Loucy (cell line): ENCODE measurements at regions not wholly inside any gene's neighbourhood (a gene's known extent, or its start where the extent isn't known, plus 50 kb on each side); places are given as distances from the start of the nearest gene placed in this dataset.

ENCODE experiments used
- H2AFZ ChIP-seq: fragments of 200-600 bp; sonication (generic); 2 replicates; pipeline ENCODE4 v1.6.0; 2016; ENCODE audit warnings: antibody characterized with exemption, mild to moderate bottlenecking, low read length, moderate library complexity
- H3F3A ChIP-seq: fragments of 200-600 bp; 2 replicates; pipeline ENCODE4 v1.6.0; 2016; ENCODE audit warnings: antibody characterized with exemption, low read depth, mild to moderate bottlenecking
- H3K27me3 ChIP-seq: fragments of 200-600 bp; sonication (generic); 2 replicates; pipeline ENCODE4 v1.6.1; 2014; ENCODE audit warnings: low read length, mild to moderate bottlenecking; ENCODE audit not compliant: insufficient read depth, poor library complexity, severe bottlenecking
- H3K36me3 ChIP-seq: fragments of 200-600 bp; sonication (generic); 2 replicates; pipeline ENCODE4 v1.6.1; 2016; ENCODE audit warnings: low read length; ENCODE audit not compliant: insufficient read depth
- H3K4me1 ChIP-seq: fragments of 200-600 bp; sonication (generic); 2 replicates; pipeline ENCODE4 v1.5.1; 2014; ENCODE audit warnings: low read length, mild to moderate bottlenecking; ENCODE audit not compliant: insufficient read depth, poor library complexity, severe bottlenecking
- H3K4me2 ChIP-seq: fragments of 200-600 bp; sonication (generic); 2 replicates; pipeline ENCODE4 v1.6.0; 2014; ENCODE audit warnings: antibody characterized with exemption, low read length, low read depth, mild to moderate bottlenecking; ENCODE audit not compliant: poor library complexity, severe bottlenecking
- H3K4me3 ChIP-seq: fragments of 200-600 bp; sonication (generic); 2 replicates; pipeline ENCODE4 v1.5.1; 2014; ENCODE audit warnings: low read length, mild to moderate bottlenecking, mixed read lengths; ENCODE audit not compliant: poor library complexity, severe bottlenecking
- H3K79me2 ChIP-seq: fragments of 200-600 bp; sonication (generic); 2 replicates; pipeline ENCODE4 v1.6.1; 2014; ENCODE audit warnings: low read length; ENCODE audit not compliant: insufficient read depth
- H3K9ac ChIP-seq: fragments of 200-600 bp; sonication (generic); 2 replicates; pipeline ENCODE4 v1.6.0; 2014; ENCODE audit warnings: mild to moderate bottlenecking, low read depth, low read length, moderate library complexity; ENCODE audit not compliant: poor library complexity, severe bottlenecking
- H3K9me2 ChIP-seq: fragments of 200-600 bp; sonication (generic); replicated peaks from 2 replicates; pipeline ENCODE4 v1.6.1; 2016; ENCODE audit warnings: low read depth, low read length, mixed read lengths
- H3K9me3 ChIP-seq: fragments of 200-600 bp; sonication (generic); 2 replicates; pipeline ENCODE4 v1.6.1; 2014; ENCODE audit warnings: mild to moderate bottlenecking, antibody characterized with exemption, low read length, low read depth; ENCODE audit not compliant: insufficient read depth
- H4K20me1 ChIP-seq: fragments of 200-600 bp; sonication (generic); 2 replicates; pipeline ENCODE4 v1.6.0; 2014; ENCODE audit warnings: antibody characterized with exemption, low read length, mild to moderate bottlenecking; ENCODE audit not compliant: insufficient read depth, poor library complexity, severe bottlenecking
- CTCF ChIP-seq: fragments of 200-600 bp; sonication (generic); conservative IDR thresholded peaks from 2 replicates; pipeline ENCODE4 v1.5.1; 2014; ENCODE audit warnings: mild to moderate bottlenecking, antibody characterized with exemption, low read length
- EZH2phosphoT487 ChIP-seq: fragments of 200-600 bp; IDR thresholded peaks from 2 replicates; pipeline ENCODE4 v1.6.1; 2018; ENCODE audit warnings: antibody characterized with exemption, mild to moderate bottlenecking, moderate library complexity, borderline replicate concordance

GRCh38 chr2:20509301-20509769 is 62.5 kb downstream of the RHOB start:
- H3K4me3 ChIP-seq: no peak overlapping the region

GRCh38 chr2:20509770-20510490 is 63.1 kb downstream of the RHOB start:
- no peaks in the 10 kb centered on the region for H3K9me2 ChIP-seq
- no peak overlapping the region for H3K4me3 ChIP-seq
- no peak overlapping the region for H3K4me2 ChIP-seq
- H2AFZ ChIP-seq: no peak overlapping the region
- H3K79me2 ChIP-seq: no peaks in the 10 kb centered on the region
- no peaks in the 10 kb centered on the region for H3K36me3 ChIP-seq
- no peaks in the 10 kb centered on the region for H3F3A ChIP-seq
- TF ChIP-seq CTCF (no peak), EZH2phosphoT487 (no peak)
- H3K4me1 ChIP-seq: peaks cover 9% of the 10 kb centered on the region
- no peaks in the 10 kb centered on the region for H4K20me1 ChIP-seq
- no peaks in the 10 kb centered on the region for H3K9me3 ChIP-seq
- H3K9ac ChIP-seq: no peak overlapping the region
- H3K27me3 ChIP-seq: no peaks in the 10 kb centered on the region

More at GRCh38 chr2:20509301-20509769, 62.5 kb downstream of the RHOB start:
- H3K79me2 ChIP-seq: no peaks in the 10 kb centered on the region
- H3K9me3 ChIP-seq: no peaks in the 10 kb centered on the region
- no peak overlapping the region for H2AFZ ChIP-seq
- H3K4me1 ChIP-seq: peaks cover 9% of the 10 kb centered on the region
- no peak overlapping the region for H3K4me2 ChIP-seq
- no peaks in the 10 kb centered on the region for H3F3A ChIP-seq
- H4K20me1 ChIP-seq: no peaks in the 10 kb centered on the region
- H3K9ac ChIP-seq: no peak overlapping the region
- no peaks in the 10 kb centered on the region for H3K27me3 ChIP-seq
- no peaks in the 10 kb centered on the region for H3K9me2 ChIP-seq
- H3K36me3 ChIP-seq: no peaks in the 10 kb centered on the region
- TF ChIP-seq EZH2phosphoT487: no peak
- TF ChIP-seq CTCF: no peak

- no peaks in the 10 kb centered on the region for H3K36me3 ChIP-seq
- no peaks in the 10 kb centered on the region for H3K9me2 ChIP-seq
- no peaks in the 10 kb centered on the region for H3F3A ChIP-seq
- H3K4me3 ChIP-seq: no peak overlapping the region
- peaks cover 9% of the 10 kb centered on the region for H3K4me1 ChIP-seq
- no peaks in the 10 kb centered on the region for H4K20me1 ChIP-seq
- H3K27me3 ChIP-seq: no peaks in the 10 kb centered on the region
- no peak for TF ChIP-seq CTCF
- TF ChIP-seq EZH2phosphoT487: no peak
- no peaks in the 10 kb centered on the region for H3K79me2 ChIP-seq
- no peak overlapping the region for H3K4me2 ChIP-seq
- no peaks in the 10 kb centered on the region for H3K9me3 ChIP-seq
- no peak overlapping the region for H2AFZ ChIP-seq
- no peak overlapping the region for H3K9ac ChIP-seq
Measured at GRCh38 chr2:20511130-20511529, 64.3 kb downstream of the RHOB start.
